ENCODE measurements at regions not wholly inside any gene's neighbourhood (a gene's known extent, or its start where the extent isn't known, plus 50 kb on each side); places are given as distances from the start of the nearest gene placed in this dataset.
"Not testable (repeated sequence)": the region's sequence is repeated elsewhere in the genome, so short reads cannot be mapped to it uniquely, and the experiment has no call there.

DNA sequence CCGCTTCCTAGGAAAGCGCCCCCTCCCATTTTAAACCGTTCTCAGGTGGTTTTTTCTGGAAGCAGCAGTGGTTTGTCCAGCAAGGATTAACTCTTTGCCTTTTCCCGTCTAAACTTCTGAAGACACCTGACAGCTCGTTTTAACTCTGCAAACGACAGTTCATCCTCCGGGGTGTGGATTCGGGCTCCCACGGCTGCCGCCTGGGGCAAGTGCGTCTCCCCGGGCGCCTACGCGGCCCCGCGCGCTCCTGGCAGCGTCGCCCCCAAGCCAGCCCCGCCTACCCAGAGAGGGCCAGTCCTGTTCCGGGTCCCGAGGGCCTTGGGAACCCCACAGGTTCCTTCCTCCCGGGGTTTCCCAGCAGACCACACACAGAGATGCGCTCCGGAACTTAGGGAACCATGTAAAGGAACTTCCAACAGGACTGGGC, 54.4 kb downstream of the PRR18 start:
- Histone ChIP-seq H3K27ac (ENCODE audit: low read depth, low read length, severe bottlenecking) (no peak overlapping the region), H3K9me3 (ENCODE audit: control insufficient read depth, low read length) (no peaks in the 10 kb centered on the region), H3K4me1 (ENCODE audit: control insufficient read depth, insufficient read depth, low read length, poor library complexity, severe bottlenecking) (no peaks in the 10 kb centered on the region), H3K4me3 (ENCODE audit: extremely low read depth, insufficient read depth, low read length, poor library complexity, severe bottlenecking) (peak overlapping the region; percentile 34), H3K36me3 (ENCODE audit: control insufficient read depth, insufficient read depth, low read length) (no peaks in the 10 kb centered on the region)
- 6 to 13% methylated on average over 20 to 24 of the region's 26 CpGs for WGBS, 2 experiments (ENCODE audit: insufficient coverage in 2 of 2)

DNA sequence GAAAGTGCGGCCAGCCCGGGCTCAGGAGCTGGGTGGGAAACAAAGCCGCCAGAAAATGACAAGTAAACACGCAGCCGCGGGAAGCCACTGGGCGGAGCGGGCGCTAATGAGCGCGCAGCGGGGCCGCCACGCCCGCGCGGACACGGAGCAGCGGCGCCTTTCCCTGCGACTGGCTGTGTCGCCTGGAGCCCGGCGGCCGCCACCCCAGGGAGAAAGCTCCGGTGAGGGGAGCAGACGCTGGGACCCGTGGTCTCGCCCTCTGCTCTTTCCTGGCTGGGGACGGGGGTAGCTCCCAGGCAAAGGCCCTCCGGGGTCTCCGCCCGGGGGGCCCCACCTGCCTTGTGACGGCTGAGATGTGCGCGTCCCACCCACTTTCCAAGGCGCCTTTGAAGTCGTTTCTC, 54.9 kb downstream of the PRR18 start:
- Histone ChIP-seq H3K36me3 (ENCODE audit: control insufficient read depth, insufficient read depth, low read length) (no peaks in the 10 kb centered on the region), H3K9me3 (ENCODE audit: control insufficient read depth, low read length) (no peaks in the 10 kb centered on the region), H3K27ac (ENCODE audit: low read depth, low read length, severe bottlenecking) (no peak overlapping the region), H3K4me3 (ENCODE audit: extremely low read depth, insufficient read depth, low read length, poor library complexity, severe bottlenecking) (peak overlapping the region; percentile 34), H3K4me1 (ENCODE audit: control insufficient read depth, insufficient read depth, low read length, poor library complexity, severe bottlenecking) (no peaks in the 10 kb centered on the region)
- WGBS, 2 experiments (ENCODE audit: insufficient coverage in 2 of 2), result 10 to 21% methylated on average over 26 of the region's 38 CpGs

DNA sequence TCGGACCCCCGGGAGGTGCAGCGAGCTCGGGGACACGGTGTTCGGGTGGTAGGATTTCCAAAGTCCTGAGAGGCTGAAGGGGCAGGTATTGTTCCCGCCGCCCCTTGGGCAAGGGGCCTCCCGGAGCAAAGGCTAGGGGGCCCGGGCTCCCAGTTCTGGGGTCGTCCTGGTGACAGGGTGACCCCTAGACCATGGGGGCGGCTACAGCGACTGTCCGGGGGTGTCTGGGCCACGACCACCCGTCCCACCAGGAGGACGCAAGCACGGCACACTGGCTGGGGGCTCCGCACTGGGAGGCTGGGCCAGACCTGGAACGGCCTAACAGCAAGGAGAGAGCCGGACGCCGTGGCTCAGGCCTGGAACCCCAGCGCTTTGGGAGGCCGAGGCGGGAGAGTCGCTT, 55.6 kb downstream of the PRR18 start:
- Histone ChIP-seq H3K9me3 (ENCODE audit: control insufficient read depth, low read length) (peaks cover 3% of the 10 kb centered on the region), H3K36me3 (ENCODE audit: control insufficient read depth, insufficient read depth, low read length) (no peaks in the 10 kb centered on the region), H3K27ac (ENCODE audit: low read depth, low read length, severe bottlenecking) (no peak overlapping the region), H3K4me1 (ENCODE audit: control insufficient read depth, insufficient read depth, low read length, poor library complexity, severe bottlenecking) (no peaks in the 10 kb centered on the region), H3K4me3 (ENCODE audit: extremely low read depth, insufficient read depth, low read length, poor library complexity, severe bottlenecking) (no peak overlapping the region)
- 93 to 97% methylated on average over 22 to 23 of the region's 27 CpGs for WGBS, 2 experiments (ENCODE audit: insufficient coverage in 2 of 2)

DNA sequence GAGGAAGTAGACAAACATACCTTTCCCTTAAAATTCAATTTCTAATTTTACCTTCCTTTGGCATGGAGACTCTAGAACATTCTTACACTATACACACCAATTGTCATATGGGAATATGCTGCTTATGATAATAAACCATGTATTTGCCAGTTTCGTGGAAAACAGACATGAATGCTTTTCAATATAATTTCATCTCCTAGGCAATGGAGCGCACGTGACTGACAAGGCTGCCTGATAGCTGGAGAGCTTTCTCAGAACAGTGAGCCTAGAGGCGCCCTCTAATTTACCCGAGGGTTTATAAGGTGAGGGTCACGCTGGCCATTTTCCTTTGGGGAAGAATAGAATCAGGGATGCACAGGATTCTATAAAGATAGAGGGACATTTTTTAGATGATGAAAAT, 56.5 kb downstream of the PRR18 start:
- no peaks in the 10 kb centered on the region for H3K4me1 ChIP-seq (ENCODE audit: control insufficient read depth, insufficient read depth, low read length, poor library complexity, severe bottlenecking)
- H3K4me3 ChIP-seq (ENCODE audit: extremely low read depth, insufficient read depth, low read length, poor library complexity, severe bottlenecking), result no peak overlapping the region
- 81% methylated on average over 5 of the region's 6 CpGs; no CpG with 5 or more reads in 1 of the 2 experiments for WGBS, 2 experiments (ENCODE audit: insufficient coverage in 2 of 2)
- no peak overlapping the region for H3K27ac ChIP-seq (ENCODE audit: low read depth, low read length, severe bottlenecking)
- H3K36me3 ChIP-seq (ENCODE audit: control insufficient read depth, insufficient read depth, low read length), result no peaks in the 10 kb centered on the region
- peaks cover 3% of the 10 kb centered on the region for H3K9me3 ChIP-seq (ENCODE audit: control insufficient read depth, low read length)

DNA sequence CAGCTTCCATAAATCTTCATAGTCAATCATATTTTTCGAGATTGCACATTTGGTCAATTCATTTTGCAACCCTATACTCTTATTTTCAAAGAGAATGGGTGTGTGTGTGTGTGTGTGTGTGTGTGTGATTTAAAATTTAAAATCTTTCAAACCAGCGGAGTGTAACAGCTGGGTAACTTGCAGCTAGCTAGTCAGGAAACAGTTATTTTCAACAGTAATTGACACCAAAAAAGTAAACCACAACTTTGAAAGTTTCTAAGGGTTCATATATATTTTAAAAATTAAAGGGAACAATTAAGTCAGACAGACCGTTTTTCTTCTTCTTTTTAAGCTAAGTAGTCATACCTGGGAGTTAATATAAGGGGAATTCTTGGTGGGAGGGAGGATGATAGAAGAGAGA, 57.0 kb downstream of the PRR18 start:
- no peak overlapping the region for H3K4me3 ChIP-seq (ENCODE audit: extremely low read depth, insufficient read depth, low read length, poor library complexity, severe bottlenecking)
- no peak overlapping the region for H3K27ac ChIP-seq (ENCODE audit: low read depth, low read length, severe bottlenecking)
- peaks cover 3% of the 10 kb centered on the region for H3K9me3 ChIP-seq (ENCODE audit: control insufficient read depth, low read length)
- H3K36me3 ChIP-seq (ENCODE audit: control insufficient read depth, insufficient read depth, low read length), result no peaks in the 10 kb centered on the region
- WGBS, 2 experiments (ENCODE audit: insufficient coverage in 2 of 2), result no CpG with 5 or more reads among the region's 3 CpGs
- H3K4me1 ChIP-seq (ENCODE audit: control insufficient read depth, insufficient read depth, low read length, poor library complexity, severe bottlenecking), result no peaks in the 10 kb centered on the region

DNA sequence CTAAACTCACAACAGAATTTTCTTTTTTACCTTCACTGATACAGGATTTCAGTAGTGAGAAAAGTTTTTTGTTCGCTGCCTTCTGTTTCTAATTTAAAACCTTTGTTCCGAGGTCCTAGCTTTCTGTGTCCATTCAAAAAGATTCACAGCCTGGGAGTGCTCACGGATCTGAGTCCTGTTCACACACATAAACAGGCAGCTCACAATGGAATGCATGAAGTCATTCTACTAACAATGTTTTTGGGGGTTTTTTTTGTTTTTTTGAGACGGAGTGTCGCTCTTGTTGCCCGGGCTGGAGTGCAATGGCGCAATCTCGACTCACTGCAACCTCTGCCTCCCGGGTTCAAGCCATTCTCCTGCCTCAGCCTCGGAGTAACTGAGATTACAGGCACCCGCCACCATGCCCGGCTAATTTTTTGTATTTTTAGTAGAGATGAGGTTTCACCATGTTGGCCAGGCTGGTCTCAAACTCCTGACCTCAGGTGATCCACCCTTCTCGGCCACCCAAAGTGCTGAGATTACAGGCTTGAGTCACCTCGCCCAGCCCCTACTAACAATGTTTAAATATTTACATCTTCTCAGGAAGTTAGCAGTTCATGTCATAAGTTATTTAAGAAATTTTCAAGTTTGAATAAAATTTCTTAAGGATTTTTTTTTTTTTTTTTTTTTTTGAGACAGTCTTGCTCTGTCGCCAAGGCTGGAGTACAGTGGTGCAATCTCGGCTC, 59.0 kb downstream of the PRR18 start:
- H3K27ac ChIP-seq (ENCODE audit: low read depth, low read length, severe bottlenecking); H3K4me3 ChIP-seq (ENCODE audit: extremely low read depth, insufficient read depth, low read length, poor library complexity, severe bottlenecking); H3K36me3 ChIP-seq (ENCODE audit: control insufficient read depth, insufficient read depth, low read length); H3K4me1 ChIP-seq (ENCODE audit: control insufficient read depth, insufficient read depth, low read length, poor library complexity, severe bottlenecking); H3K9me3 ChIP-seq (ENCODE audit: control insufficient read depth, low read length): not testable (repeated sequence)
- WGBS, 2 experiments (ENCODE audit: insufficient coverage in 2 of 2), result 90 to 94% methylated on average over 9 to 12 of the region's 16 CpGs

DNA sequence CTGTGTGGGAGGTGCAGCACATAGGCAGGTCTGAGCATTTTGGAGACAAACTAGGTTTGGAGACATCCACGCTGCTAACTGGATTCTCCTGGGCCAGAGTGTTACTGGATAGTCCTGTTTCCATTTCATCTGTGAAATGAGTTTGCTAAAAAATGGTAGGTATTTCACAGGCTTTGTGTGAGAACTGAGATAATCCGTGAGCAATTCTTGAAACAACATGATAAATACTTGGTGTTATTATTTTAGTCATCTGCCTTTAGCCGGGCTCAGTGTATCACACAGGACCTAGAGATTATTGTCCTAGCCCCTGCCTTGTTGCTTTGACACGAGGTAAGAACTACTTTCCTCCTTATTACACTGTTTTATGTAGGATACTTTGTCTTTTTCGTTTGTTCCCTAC, 63.0 kb downstream of the PRR18 start:
- Histone ChIP-seq H3K27ac (ENCODE audit: low read depth, low read length, severe bottlenecking) (no peak overlapping the region), H3K36me3 (ENCODE audit: control insufficient read depth, insufficient read depth, low read length) (no peaks in the 10 kb centered on the region), H3K4me3 (ENCODE audit: extremely low read depth, insufficient read depth, low read length, poor library complexity, severe bottlenecking) (no peak overlapping the region), H3K9me3 (ENCODE audit: control insufficient read depth, low read length) (peaks cover 3% of the 10 kb centered on the region), H3K4me1 (ENCODE audit: control insufficient read depth, insufficient read depth, low read length, poor library complexity, severe bottlenecking) (no peaks in the 10 kb centered on the region)
- WGBS, 2 experiments (ENCODE audit: insufficient coverage in 2 of 2), result 79 to 80% methylated on average over 2 to 4 of the region's 5 CpGs

DNA sequence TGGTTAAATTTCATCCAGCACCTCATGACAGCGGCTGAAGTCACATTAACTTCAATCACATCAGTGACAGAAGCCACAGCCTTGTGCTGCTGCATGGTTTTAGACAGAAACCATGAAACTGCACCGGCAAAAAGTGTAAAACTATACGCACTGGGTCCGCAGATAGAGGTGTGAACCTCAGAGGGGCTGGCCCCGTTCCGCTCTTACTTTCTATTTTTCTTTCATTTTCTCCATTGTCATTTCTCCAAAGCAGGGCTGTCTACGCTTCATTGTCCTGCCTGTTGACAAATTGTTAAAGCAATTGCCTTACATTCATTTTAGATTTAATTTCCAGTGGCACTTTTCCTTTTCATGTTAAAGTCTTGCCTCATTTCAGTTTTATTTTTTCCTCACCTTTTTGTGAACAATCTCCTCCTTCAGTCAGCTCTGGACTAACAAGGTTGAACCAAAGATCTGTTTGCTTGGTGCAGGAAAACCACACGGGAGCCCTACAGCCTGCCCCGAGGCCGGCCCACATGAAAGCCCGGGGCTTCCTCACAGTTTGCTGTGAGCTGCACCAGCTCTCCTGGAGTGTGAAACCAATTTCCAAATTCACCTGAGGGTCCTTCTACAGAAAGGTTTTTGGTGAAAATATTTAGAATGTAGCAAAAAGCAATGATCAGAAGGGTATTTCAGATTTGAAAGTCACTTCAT, 63.7 kb downstream of the PRR18 start:
- H3K4me1 ChIP-seq (ENCODE audit: control insufficient read depth, insufficient read depth, low read length, poor library complexity, severe bottlenecking), result no peaks in the 10 kb centered on the region
- peaks cover 3% of the 10 kb centered on the region for H3K9me3 ChIP-seq (ENCODE audit: control insufficient read depth, low read length)
- no peaks in the 10 kb centered on the region for H3K36me3 ChIP-seq (ENCODE audit: control insufficient read depth, insufficient read depth, low read length)
- H3K4me3 ChIP-seq (ENCODE audit: extremely low read depth, insufficient read depth, low read length, poor library complexity, severe bottlenecking), result no peak overlapping the region
- H3K27ac ChIP-seq (ENCODE audit: low read depth, low read length, severe bottlenecking), result no peak overlapping the region
- 81 to 83% methylated on average over 11 of the region's 11 CpGs for WGBS, 2 experiments (ENCODE audit: insufficient coverage in 2 of 2)

DNA sequence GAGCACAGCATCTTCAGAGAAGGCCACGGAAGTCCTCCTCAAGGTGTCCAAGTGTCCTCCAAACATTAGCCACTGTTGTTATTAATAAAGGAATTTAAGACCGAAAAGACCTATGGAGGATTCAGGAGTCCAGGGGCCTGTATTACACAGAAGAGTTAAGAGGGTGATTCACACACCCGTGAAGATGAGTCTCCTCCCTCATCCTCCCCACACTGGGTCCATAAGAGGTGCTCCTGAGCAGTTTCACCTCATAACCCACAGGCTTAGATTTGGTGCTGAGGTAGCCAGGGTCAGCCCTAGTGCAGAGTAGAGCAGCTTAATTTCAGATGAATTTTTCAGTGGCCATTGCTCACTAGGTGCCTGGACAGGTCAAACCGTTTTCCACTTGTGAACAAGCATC, 65.3 kb downstream of the PRR18 start:
- 80 to 87% methylated on average over 1 to 2 of the region's 4 CpGs for WGBS, 2 experiments (ENCODE audit: insufficient coverage in 2 of 2)
- Histone ChIP-seq H3K27ac (ENCODE audit: low read depth, low read length, severe bottlenecking) (no peak overlapping the region), H3K36me3 (ENCODE audit: control insufficient read depth, insufficient read depth, low read length) (no peaks in the 10 kb centered on the region)

DNA sequence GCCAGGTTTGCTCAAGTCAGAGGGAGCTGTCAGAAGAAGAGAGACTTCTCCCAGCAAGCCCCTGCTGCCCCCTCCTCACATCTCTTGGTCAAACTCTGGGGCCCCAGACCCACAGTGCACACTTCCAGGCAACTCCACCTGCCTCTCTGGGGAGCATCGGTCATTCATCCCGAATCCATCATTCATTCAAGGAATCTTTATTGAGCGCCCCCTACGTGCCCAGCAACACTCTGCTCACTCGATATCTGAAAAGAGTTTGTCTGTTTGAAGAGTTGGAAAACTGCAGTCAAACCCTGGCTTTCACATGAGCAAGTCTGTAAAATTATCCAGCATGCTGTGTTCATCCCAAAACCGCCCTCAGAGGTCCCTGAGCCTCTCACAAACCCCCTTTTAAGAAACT, 66.2 kb downstream of the PRR18 start:
- no peaks in the 10 kb centered on the region for H3K9me3 ChIP-seq (ENCODE audit: control insufficient read depth, low read length)
- no peak overlapping the region for H3K27ac ChIP-seq (ENCODE audit: low read depth, low read length, severe bottlenecking)
- no peaks in the 10 kb centered on the region for H3K36me3 ChIP-seq (ENCODE audit: control insufficient read depth, insufficient read depth, low read length)
- 82% methylated on average over 4 to 5 of the region's 6 CpGs for WGBS, 2 experiments (ENCODE audit: insufficient coverage in 2 of 2)
- H3K4me3 ChIP-seq (ENCODE audit: extremely low read depth, insufficient read depth, low read length, poor library complexity, severe bottlenecking), result no peak overlapping the region
- peaks cover 3% of the 10 kb centered on the region for H3K4me1 ChIP-seq (ENCODE audit: control insufficient read depth, insufficient read depth, low read length, poor library complexity, severe bottlenecking)

More for the DNA sequence above, 65.3 kb downstream of the PRR18 start:
- Histone ChIP-seq H3K9me3 (ENCODE audit: control insufficient read depth, low read length) (peaks cover 3% of the 10 kb centered on the region), H3K4me1 (ENCODE audit: control insufficient read depth, insufficient read depth, low read length, poor library complexity, severe bottlenecking) (no peaks in the 10 kb centered on the region), H3K4me3 (ENCODE audit: extremely low read depth, insufficient read depth, low read length, poor library complexity, severe bottlenecking) (no peak overlapping the region)

DNA sequence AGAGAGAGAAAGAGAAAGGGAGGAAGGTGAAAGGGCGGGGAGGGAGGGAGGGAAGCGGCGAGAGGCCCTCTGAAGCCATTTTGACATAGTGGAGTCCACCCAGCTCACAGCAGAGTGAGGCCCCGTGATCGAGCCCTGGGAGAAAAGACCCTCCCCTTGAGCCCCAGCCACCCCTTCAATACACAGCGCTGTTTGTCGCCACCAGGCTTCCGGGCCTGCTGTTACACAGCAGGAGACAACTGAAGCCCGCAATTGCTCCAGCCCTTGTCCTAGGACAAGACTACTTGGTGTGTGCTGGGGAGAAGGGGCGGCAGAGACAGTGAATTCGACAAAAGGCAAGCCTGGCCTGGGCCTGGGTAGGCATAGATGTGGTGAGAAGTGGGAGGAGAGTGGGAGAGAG, 67.3 kb downstream of the PRR18 start:
- Histone ChIP-seq H3K9me3 (ENCODE audit: control insufficient read depth, low read length) (no peaks in the 10 kb centered on the region), H3K36me3 (ENCODE audit: control insufficient read depth, insufficient read depth, low read length) (no peaks in the 10 kb centered on the region), H3K27ac (ENCODE audit: low read depth, low read length, severe bottlenecking) (no peak overlapping the region), H3K4me3 (ENCODE audit: extremely low read depth, insufficient read depth, low read length, poor library complexity, severe bottlenecking) (no peak overlapping the region), H3K4me1 (ENCODE audit: control insufficient read depth, insufficient read depth, low read length, poor library complexity, severe bottlenecking) (peaks cover 3% of the 10 kb centered on the region)
- WGBS, 2 experiments (ENCODE audit: insufficient coverage in 2 of 2), result 50 to 55% methylated on average over 3 to 5 of the region's 11 CpGs
